Neural progenitor cell (in vitro differentiated cells): ENCODE measurements at regions not wholly inside any gene's neighbourhood (a gene's known extent, or its start where the extent isn't known, plus 50 kb on each side); places are given as distances from the start of the nearest gene placed in this dataset.

ENCODE experiments used
- DNase-seq: peaks from one replicate; pipeline ENCODE4 v3.0.0-alpha.2; 2016; ENCODE audit warnings: low spot score
- H2AFZ ChIP-seq: fragments of 200-600 bp; sonication (generic); replicated peaks from 2 replicates; pipeline ENCODE4 v1.6.1; 2016; ENCODE audit warnings: antibody characterized with exemption
- H3F3A ChIP-seq: fragments of 200-600 bp; sonication (generic); 2 replicates; pipeline ENCODE4 v1.6.1; 2016; ENCODE audit warnings: antibody characterized with exemption, low read depth
- H3K27ac ChIP-seq: fragments of 200-600 bp; sonication (generic); 2 replicates; pipeline ENCODE4 v1.5.1; 2016; ENCODE audit warnings: mild to moderate bottlenecking
- H3K27me3 ChIP-seq: fragments of 200-600 bp; sonication (generic); 2 replicates; pipeline ENCODE4 v1.6.1; 2016; ENCODE audit warnings: mild to moderate bottlenecking, moderate library complexity
- H3K36me3 ChIP-seq: fragments of 200-600 bp; sonication (generic); 2 replicates; pipeline ENCODE4 v1.5.1; 2016
- H3K4me1 ChIP-seq: fragments of 200-600 bp; sonication (generic); 2 replicates; pipeline ENCODE4 v1.6.1; 2016; ENCODE audit warnings: mixed run types
- H3K4me2 ChIP-seq: fragments of 200-600 bp; sonication (generic); 2 replicates; pipeline ENCODE4 v1.6.1; 2016
- H3K4me3 ChIP-seq: fragments of 200-600 bp; sonication (generic); 2 replicates; pipeline ENCODE4 v1.5.1; 2016
- H3K79me2 ChIP-seq: fragments of 200-600 bp; sonication (generic); 2 replicates; pipeline ENCODE4 v1.6.1; 2016; ENCODE audit warnings: low read depth
- H3K9ac ChIP-seq: fragments of 200-600 bp; sonication (generic); 2 replicates; pipeline ENCODE4 v1.6.1; 2016
- H3K9me3 ChIP-seq: fragments of 200-600 bp; sonication (generic); 2 replicates; pipeline ENCODE4 v1.5.1; 2016; ENCODE audit warnings: low read depth
- H4K20me1 ChIP-seq: fragments of 200-600 bp; sonication (generic); 2 replicates; pipeline ENCODE4 v1.6.1; 2016; ENCODE audit warnings: low read depth
- H3K27ac Mint-ChIP-seq: 3 replicates; pipeline ENCODE4 v1.8.0; 2021; ENCODE audit warnings: mixed read lengths
- H3K27me3 Mint-ChIP-seq: 2 replicates; pipeline ENCODE4 v1.8.0; 2022; ENCODE audit warnings: low read depth, mild to moderate bottlenecking, inconsistent platforms, moderate library complexity, mixed read lengths; ENCODE audit not compliant: insufficient read depth
- H3K36me3 Mint-ChIP-seq: 3 replicates; pipeline ENCODE4 v1.8.0; 2021; ENCODE audit warnings: mixed read lengths
- H3K4me1 Mint-ChIP-seq: 3 replicates; pipeline ENCODE4 v1.8.0; 2021; ENCODE audit warnings: mixed read lengths
- H3K4me3 Mint-ChIP-seq: 3 replicates; pipeline ENCODE4 v1.8.0; 2021; ENCODE audit warnings: mild to moderate bottlenecking, moderate library complexity, mixed read lengths
- H3K9me3 Mint-ChIP-seq: 3 replicates; pipeline ENCODE4 v1.8.0; 2020; ENCODE audit warnings: mixed read lengths
- EZH2 ChIP-seq: fragments of 200-600 bp; sonication (generic); IDR thresholded peaks from 2 replicates; pipeline ENCODE4 v1.6.1; 2017; ENCODE audit warnings: antibody characterized with exemption, mild to moderate bottlenecking, moderate library complexity
- EZH2phosphoT487 ChIP-seq: fragments of 200-600 bp; sonication (generic); IDR thresholded peaks from 2 replicates; pipeline ENCODE4 v1.6.1; 2017; ENCODE audit warnings: antibody characterized with exemption
- TF ChIP-seq, protein P1 (sequence below): fragments of 200-600 bp; sonication (generic); IDR thresholded peaks from 2 replicates; pipeline ENCODE4 v1.5.1; 2017; ENCODE audit warnings: antibody characterized with exemption, mild to moderate bottlenecking

DNA sequence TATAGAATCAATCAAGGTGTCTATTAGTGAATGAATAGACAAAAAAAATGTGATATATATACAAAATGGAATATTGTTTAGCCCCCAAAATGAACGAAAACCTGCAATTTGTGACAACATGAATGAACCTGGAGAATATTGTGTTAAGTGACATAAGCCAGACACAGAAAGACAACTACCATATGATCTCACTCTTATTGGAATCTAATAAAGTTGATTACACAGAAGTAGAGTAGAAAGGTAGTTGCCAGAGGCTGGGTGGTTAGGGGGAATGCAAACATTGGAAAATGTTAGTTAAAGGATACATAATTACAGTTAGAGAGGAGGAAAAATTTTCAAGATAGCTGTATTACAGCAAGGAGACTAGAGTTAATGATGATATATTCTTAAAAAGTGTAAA is 1962.3 kb downstream of the EFNA5 start:
- H3K4me3 Mint-ChIP-seq = no peak overlapping the region
- H3K27me3 Mint-ChIP-seq = no peaks in the 10 kb centered on the region
- DNase-seq = no peak

DNA sequence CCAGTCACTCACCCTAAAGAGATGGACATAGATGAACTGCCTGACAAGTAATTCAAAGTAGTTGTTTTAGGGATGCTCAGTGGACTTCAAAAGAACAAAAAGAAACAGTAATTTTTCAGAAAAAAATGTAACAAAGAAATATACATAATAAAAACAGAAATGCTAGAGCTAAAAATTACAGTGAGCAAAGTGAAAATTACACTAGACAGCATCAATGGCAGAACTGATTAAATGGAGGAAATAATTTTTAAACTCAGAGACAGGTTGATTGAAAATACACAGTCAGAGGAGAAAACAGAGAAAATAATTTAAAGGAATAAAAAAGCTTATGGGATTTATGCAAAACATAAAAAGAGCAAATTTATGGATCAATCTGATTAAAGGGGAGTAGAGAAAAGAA is 1968.4 kb downstream of the EFNA5 start:
- H2AFZ ChIP-seq = no peak overlapping the region
- Mint-ChIP-seq H3K27me3 (peaks cover 2% of the 10 kb centered on the region), H3K36me3 (peaks cover 2% of the 10 kb centered on the region), H3K27ac (no peak overlapping the region), H3K4me3 (no peak overlapping the region), H3K4me1 (no peaks in the 10 kb centered on the region), H3K9me3 (peaks cover 32% of the 10 kb centered on the region)
- H3K27me3 ChIP-seq = no peaks in the 10 kb centered on the region
- H3K79me2 ChIP-seq = no peaks in the 10 kb centered on the region
- H3K27ac ChIP-seq = no peak overlapping the region
- no peak overlapping the region for H3K4me3 ChIP-seq
- no peak for DNase-seq
- no peak overlapping the region for H3K4me2 ChIP-seq
- H3K4me1 ChIP-seq = no peaks in the 10 kb centered on the region
- no peak overlapping the region for H3K9ac ChIP-seq
- no peaks in the 10 kb centered on the region for H3K9me3 ChIP-seq
- no peaks in the 10 kb centered on the region for H3F3A ChIP-seq
- no peaks in the 10 kb centered on the region for H4K20me1 ChIP-seq
- TF ChIP-seq, protein P1, sequence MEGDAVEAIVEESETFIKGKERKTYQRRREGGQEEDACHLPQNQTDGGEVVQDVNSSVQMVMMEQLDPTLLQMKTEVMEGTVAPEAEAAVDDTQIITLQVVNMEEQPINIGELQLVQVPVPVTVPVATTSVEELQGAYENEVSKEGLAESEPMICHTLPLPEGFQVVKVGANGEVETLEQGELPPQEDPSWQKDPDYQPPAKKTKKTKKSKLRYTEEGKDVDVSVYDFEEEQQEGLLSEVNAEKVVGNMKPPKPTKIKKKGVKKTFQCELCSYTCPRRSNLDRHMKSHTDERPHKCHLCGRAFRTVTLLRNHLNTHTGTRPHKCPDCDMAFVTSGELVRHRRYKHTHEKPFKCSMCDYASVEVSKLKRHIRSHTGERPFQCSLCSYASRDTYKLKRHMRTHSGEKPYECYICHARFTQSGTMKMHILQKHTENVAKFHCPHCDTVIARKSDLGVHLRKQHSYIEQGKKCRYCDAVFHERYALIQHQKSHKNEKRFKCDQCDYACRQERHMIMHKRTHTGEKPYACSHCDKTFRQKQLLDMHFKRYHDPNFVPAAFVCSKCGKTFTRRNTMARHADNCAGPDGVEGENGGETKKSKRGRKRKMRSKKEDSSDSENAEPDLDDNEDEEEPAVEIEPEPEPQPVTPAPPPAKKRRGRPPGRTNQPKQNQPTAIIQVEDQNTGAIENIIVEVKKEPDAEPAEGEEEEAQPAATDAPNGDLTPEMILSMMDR = no peak
- TF ChIP-seq EZH2 (no peak), EZH2phosphoT487 (no peak)
- no peaks in the 10 kb centered on the region for H3K36me3 ChIP-seq

More for the DNA sequence above, 1962.3 kb downstream of the EFNA5 start:
- TF ChIP-seq, protein P1 = no peak
- TF ChIP-seq EZH2phosphoT487 (no peak), EZH2 (no peak)
- no peaks in the 10 kb centered on the region for H3K36me3 ChIP-seq
- no peaks in the 10 kb centered on the region for H3K4me1 ChIP-seq
- no peaks in the 10 kb centered on the region for H3K27me3 ChIP-seq
- no peak overlapping the region for H3K9ac ChIP-seq
- H3K36me3 Mint-ChIP-seq = no peaks in the 10 kb centered on the region
- H4K20me1 ChIP-seq = no peaks in the 10 kb centered on the region
- H3K4me2 ChIP-seq = no peak overlapping the region
- H3K9me3 ChIP-seq = no peaks in the 10 kb centered on the region
- no peaks in the 10 kb centered on the region for H3F3A ChIP-seq
- H3K27ac Mint-ChIP-seq = no peak overlapping the region
- no peak overlapping the region for H3K4me3 ChIP-seq
- no peaks in the 10 kb centered on the region for H3K4me1 Mint-ChIP-seq
- no peaks in the 10 kb centered on the region for H3K79me2 ChIP-seq
- peaks cover 10% of the 10 kb centered on the region for H3K9me3 Mint-ChIP-seq
- no peak overlapping the region for H2AFZ ChIP-seq
- no peak overlapping the region for H3K27ac ChIP-seq

DNA sequence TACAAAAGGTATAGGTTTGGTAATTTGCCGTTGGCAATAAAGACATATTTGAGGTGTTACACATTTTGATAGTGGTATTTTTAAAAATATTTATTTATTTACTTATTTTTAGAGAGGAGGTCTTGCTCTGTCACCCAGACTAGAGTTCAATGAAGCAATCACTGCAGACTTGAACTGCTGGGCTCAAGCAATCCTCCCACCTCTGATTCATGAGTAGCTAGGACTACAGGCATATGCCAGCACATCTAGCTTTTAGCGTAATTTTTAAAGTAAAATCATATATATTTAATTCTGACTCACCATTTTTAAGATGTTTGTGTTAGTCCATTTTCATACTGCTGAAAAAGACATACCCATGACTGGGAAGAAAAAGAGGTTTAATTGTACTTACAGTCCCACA is 1974.3 kb downstream of the EFNA5 start:
- Histone ChIP-seq H3K9me3 (no peaks in the 10 kb centered on the region), H3K4me2 (peak overlapping the region; percentile 29), H2AFZ (no peak overlapping the region), H3K36me3 (no peaks in the 10 kb centered on the region), H3K27ac (no peak overlapping the region), H3K27me3 (no peaks in the 10 kb centered on the region), H3F3A (no peaks in the 10 kb centered on the region), H3K4me3 (no peak overlapping the region), H4K20me1 (no peaks in the 10 kb centered on the region), H3K9ac (no peak overlapping the region), H3K4me1 (peaks cover 8% of the 10 kb centered on the region), H3K79me2 (no peaks in the 10 kb centered on the region)
- H3K4me1 Mint-ChIP-seq = peaks cover 5% of the 10 kb centered on the region
- DNase-seq = no peak
- H3K9me3 Mint-ChIP-seq = peaks cover 15% of the 10 kb centered on the region
- H3K36me3 Mint-ChIP-seq = peaks cover 2% of the 10 kb centered on the region
- TF ChIP-seq EZH2phosphoT487 = no peak
- no peak for TF ChIP-seq EZH2
- TF ChIP-seq, protein P1 = no peak
- H3K27ac Mint-ChIP-seq = no peak overlapping the region
- H3K27me3 Mint-ChIP-seq = peaks cover 4% of the 10 kb centered on the region
- H3K4me3 Mint-ChIP-seq = no peak overlapping the region
